ENCODE measurements at regions not wholly inside any gene's neighbourhood (a gene's known extent, or its start where the extent isn't known, plus 50 kb on each side); places are given as distances from the start of the nearest gene placed in this dataset.

GRCh38 chr7:46687203-46687602, 766.1 kb upstream of the IGFBP3 start:
- 71 to 82% methylated on average over 1 of the region's 1 CpG for WGBS, 2 donors
- Histone ChIP-seq H3K9me3 (no peaks in the 10 kb centered on the region), H3K27me3 (no peaks in the 10 kb centered on the region), H3K4me3 (no peak overlapping the region), H3K27ac (no peak overlapping the region), H3K36me3 (ENCODE audit: low read depth, missing control alignments) (no peaks in the 10 kb centered on the region), H3K4me1 (no peaks in the 10 kb centered on the region)
- intact Hi-C loops (cut with DNase I; ENCODE audit: low total_unique reads) = no loop called here
- TF ChIP-seq CTCF (IDR thresholded peaks at IDR 0.05) (no peak), POLR2A (IDR thresholded peaks at IDR 0.05) (no peak)
- DNase-seq = no peak

- no peak for DNase-seq
- Histone ChIP-seq H3K4me1 (no peaks in the 10 kb centered on the region), H3K4me3 (no peak overlapping the region), H3K36me3 (ENCODE audit: low read depth, missing control alignments) (no peaks in the 10 kb centered on the region), H3K9me3 (no peaks in the 10 kb centered on the region), H3K27ac (no peak overlapping the region), H3K27me3 (no peaks in the 10 kb centered on the region)
- WGBS, 2 donors = 78 to 95% methylated on average over 2 of the region's 2 CpGs
- intact Hi-C loops (cut with DNase I; ENCODE audit: low total_unique reads) = no loop called here
- no peak for TF ChIP-seq POLR2A (IDR thresholded peaks at IDR 0.05)
- TF ChIP-seq CTCF (IDR thresholded peaks at IDR 0.05) = no peak
Observed at GRCh38 chr7:46685051-46685450, 764.0 kb upstream of the IGFBP3 start.

- intact Hi-C loops (cut with DNase I; ENCODE audit: low total_unique reads) = no loop called here
- Histone ChIP-seq H3K36me3 (ENCODE audit: low read depth, missing control alignments) (no peaks in the 10 kb centered on the region), H3K27me3 (no peaks in the 10 kb centered on the region), H3K9me3 (no peaks in the 10 kb centered on the region), H3K27ac (no peak overlapping the region), H3K4me3 (no peak overlapping the region), H3K4me1 (no peaks in the 10 kb centered on the region)
- no peak for DNase-seq
- no peak for TF ChIP-seq POLR2A (IDR thresholded peaks at IDR 0.05)
- TF ChIP-seq CTCF (IDR thresholded peaks at IDR 0.05) = no peak
- 77 to 95% methylated on average over 7 of the region's 7 CpGs for WGBS, 2 donors
Observed at GRCh38 chr7:46682836-46683624, 762.0 kb upstream of the IGFBP3 start.

- TF ChIP-seq CTCF (IDR thresholded peaks at IDR 0.05) (no peak), POLR2A (IDR thresholded peaks at IDR 0.05) (no peak)
- intact Hi-C loops (cut with DNase I; ENCODE audit: low total_unique reads) = no loop called here
- DNase-seq = peak; percentile 43
- H3K4me3 ChIP-seq = no peak overlapping the region
- no peaks in the 10 kb centered on the region for H3K27me3 ChIP-seq
- H3K36me3 ChIP-seq (ENCODE audit: low read depth, missing control alignments) = no peaks in the 10 kb centered on the region
- 54 to 67% methylated on average over 8 to 12 of the region's 12 CpGs for WGBS, 2 donors
- no peaks in the 10 kb centered on the region for H3K9me3 ChIP-seq
- no peaks in the 10 kb centered on the region for H3K4me1 ChIP-seq
- H3K27ac ChIP-seq = no peak overlapping the region
Observed at GRCh38 chr7:46681865-46682503, 760.9 kb upstream of the IGFBP3 start.
